HL-60 (cell line): ENCODE measurements at regions not wholly inside any gene's neighbourhood (a gene's known extent, or its start where the extent isn't known, plus 50 kb on each side); places are given as distances from the start of the nearest gene placed in this dataset.

Experiments used
- SPI1 ChIP-seq: IDR thresholded peaks from 2 replicates; pipeline ENCODE4 v1.6.1; 2012; ENCODE audit warnings: low read depth, mild to moderate bottlenecking, borderline replicate concordance
- TF ChIP-seq, protein P1 (sequence below): IDR thresholded peaks from 2 replicates; pipeline ENCODE4 v1.6.1; 2012; ENCODE audit warnings: low read depth; ENCODE audit not compliant: insufficient replicate concordance
- TF ChIP-seq, protein P2 (sequence below): IDR thresholded peaks from one replicate; pipeline ENCODE4 v1.5.1; 2011; ENCODE audit warnings: low read length, control low read depth, inconsistent platforms; ENCODE audit not compliant: insufficient read depth

DNA sequence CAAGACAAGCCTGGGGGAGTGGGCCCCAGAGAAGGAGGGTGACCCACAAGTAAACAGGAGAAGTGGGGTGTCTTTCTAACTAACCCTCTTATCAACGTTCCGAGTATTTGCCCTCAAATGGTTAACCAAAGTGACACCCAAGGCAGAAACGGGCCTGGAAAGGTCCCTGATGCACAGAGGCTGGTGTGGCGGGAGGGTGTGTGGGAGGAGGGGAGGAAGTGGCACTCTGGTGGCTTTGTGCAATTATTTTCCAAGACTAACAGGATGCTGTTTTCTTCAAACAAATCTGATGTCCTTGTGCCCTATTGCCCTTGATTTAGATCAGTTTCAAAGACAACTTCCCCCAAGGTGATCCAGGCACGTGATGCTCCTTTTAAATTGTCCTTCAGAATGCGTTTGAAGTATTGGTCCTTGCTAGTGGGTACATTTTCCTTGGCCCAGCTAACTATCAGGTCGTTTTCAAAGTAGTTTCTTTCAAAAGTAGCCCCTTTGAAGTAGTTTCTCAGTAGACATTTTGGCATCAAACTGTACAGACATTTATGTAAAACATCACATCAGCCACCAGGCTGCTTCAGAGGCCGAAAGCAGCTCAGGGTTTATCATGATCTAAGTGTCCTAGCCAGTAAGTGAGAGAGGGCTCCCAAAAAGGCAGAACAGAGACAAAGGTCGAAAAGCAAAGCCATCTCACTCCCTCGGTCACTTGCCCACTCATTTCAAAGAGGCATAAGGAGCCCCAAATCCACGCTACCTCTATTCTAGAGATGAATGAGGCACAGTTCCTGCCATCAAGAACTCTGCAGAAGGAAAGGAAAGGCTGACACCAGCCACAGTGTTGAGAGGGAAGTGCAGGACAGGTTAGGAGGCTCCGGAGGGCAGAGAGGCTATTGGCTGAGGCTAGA is 371.1 kb upstream of the ID2 start:
- TF ChIP-seq, protein P1, sequence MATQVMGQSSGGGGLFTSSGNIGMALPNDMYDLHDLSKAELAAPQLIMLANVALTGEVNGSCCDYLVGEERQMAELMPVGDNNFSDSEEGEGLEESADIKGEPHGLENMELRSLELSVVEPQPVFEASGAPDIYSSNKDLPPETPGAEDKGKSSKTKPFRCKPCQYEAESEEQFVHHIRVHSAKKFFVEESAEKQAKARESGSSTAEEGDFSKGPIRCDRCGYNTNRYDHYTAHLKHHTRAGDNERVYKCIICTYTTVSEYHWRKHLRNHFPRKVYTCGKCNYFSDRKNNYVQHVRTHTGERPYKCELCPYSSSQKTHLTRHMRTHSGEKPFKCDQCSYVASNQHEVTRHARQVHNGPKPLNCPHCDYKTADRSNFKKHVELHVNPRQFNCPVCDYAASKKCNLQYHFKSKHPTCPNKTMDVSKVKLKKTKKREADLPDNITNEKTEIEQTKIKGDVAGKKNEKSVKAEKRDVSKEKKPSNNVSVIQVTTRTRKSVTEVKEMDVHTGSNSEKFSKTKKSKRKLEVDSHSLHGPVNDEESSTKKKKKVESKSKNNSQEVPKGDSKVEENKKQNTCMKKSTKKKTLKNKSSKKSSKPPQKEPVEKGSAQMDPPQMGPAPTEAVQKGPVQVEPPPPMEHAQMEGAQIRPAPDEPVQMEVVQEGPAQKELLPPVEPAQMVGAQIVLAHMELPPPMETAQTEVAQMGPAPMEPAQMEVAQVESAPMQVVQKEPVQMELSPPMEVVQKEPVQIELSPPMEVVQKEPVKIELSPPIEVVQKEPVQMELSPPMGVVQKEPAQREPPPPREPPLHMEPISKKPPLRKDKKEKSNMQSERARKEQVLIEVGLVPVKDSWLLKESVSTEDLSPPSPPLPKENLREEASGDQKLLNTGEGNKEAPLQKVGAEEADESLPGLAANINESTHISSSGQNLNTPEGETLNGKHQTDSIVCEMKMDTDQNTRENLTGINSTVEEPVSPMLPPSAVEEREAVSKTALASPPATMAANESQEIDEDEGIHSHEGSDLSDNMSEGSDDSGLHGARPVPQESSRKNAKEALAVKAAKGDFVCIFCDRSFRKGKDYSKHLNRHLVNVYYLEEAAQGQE, result no peak
- TF ChIP-seq, protein P2, sequence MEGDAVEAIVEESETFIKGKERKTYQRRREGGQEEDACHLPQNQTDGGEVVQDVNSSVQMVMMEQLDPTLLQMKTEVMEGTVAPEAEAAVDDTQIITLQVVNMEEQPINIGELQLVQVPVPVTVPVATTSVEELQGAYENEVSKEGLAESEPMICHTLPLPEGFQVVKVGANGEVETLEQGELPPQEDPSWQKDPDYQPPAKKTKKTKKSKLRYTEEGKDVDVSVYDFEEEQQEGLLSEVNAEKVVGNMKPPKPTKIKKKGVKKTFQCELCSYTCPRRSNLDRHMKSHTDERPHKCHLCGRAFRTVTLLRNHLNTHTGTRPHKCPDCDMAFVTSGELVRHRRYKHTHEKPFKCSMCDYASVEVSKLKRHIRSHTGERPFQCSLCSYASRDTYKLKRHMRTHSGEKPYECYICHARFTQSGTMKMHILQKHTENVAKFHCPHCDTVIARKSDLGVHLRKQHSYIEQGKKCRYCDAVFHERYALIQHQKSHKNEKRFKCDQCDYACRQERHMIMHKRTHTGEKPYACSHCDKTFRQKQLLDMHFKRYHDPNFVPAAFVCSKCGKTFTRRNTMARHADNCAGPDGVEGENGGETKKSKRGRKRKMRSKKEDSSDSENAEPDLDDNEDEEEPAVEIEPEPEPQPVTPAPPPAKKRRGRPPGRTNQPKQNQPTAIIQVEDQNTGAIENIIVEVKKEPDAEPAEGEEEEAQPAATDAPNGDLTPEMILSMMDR, result no peak
- TF ChIP-seq SPI1, result peak; percentile 84
